ENCODE measurements at regions not wholly inside any gene's neighbourhood (a gene's known extent, or its start where the extent isn't known, plus 50 kb on each side); places are given as distances from the start of the nearest gene placed in this dataset.

DNA sequence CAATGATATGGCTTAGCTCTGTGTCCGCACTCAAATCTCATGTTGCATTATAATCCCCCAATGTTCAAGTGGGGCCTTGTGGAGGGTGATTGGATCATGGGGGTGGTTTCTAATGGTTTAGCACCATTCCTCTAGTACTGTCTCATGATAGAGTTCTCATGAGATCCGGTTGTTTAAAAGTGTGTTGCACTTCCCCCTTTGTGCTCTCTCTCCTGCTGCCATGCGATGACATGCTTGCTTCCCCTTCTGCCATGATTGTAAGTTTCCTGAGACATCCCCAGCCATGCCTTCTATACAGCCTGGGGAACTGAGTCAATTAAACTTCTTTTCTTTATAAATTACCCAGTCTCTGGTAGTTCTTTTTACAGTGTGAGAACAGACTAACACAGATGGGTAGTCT is 427.1 kb downstream of the CHSY3 start:
- TF ChIP-seq, protein P1, sequence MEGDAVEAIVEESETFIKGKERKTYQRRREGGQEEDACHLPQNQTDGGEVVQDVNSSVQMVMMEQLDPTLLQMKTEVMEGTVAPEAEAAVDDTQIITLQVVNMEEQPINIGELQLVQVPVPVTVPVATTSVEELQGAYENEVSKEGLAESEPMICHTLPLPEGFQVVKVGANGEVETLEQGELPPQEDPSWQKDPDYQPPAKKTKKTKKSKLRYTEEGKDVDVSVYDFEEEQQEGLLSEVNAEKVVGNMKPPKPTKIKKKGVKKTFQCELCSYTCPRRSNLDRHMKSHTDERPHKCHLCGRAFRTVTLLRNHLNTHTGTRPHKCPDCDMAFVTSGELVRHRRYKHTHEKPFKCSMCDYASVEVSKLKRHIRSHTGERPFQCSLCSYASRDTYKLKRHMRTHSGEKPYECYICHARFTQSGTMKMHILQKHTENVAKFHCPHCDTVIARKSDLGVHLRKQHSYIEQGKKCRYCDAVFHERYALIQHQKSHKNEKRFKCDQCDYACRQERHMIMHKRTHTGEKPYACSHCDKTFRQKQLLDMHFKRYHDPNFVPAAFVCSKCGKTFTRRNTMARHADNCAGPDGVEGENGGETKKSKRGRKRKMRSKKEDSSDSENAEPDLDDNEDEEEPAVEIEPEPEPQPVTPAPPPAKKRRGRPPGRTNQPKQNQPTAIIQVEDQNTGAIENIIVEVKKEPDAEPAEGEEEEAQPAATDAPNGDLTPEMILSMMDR (IDR thresholded peaks at IDR 0.05), result no peak
- TF ChIP-seq POLR2A (IDR thresholded peaks at IDR 0.05), result no peak

Measured in thyroid gland (tissue), 4 donors.